ENCODE measurements at regions not wholly inside any gene's neighbourhood (a gene's known extent, or its start where the extent isn't known, plus 50 kb on each side); places are given as distances from the start of the nearest gene placed in this dataset.

DNA sequence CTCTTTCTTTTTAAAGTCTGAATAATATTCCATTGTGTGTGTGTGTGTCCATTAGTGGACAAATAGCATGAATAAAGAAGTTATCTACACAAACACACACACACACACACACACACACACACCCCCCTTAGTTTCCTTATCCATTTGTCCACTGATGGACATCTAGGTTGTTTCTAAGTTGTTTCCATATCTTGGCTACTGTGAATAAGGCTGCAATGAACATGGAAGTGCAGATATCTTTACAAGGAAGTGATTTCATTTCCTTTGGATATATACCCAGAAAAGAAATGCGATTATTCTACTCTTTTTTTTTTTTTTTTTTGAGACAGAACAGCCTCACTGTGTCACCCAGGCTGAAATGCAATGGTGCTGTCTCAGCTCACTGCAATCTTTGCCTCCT is 113.5 kb downstream of the MBL2 start:
- TF ChIP-seq, protein P1, sequence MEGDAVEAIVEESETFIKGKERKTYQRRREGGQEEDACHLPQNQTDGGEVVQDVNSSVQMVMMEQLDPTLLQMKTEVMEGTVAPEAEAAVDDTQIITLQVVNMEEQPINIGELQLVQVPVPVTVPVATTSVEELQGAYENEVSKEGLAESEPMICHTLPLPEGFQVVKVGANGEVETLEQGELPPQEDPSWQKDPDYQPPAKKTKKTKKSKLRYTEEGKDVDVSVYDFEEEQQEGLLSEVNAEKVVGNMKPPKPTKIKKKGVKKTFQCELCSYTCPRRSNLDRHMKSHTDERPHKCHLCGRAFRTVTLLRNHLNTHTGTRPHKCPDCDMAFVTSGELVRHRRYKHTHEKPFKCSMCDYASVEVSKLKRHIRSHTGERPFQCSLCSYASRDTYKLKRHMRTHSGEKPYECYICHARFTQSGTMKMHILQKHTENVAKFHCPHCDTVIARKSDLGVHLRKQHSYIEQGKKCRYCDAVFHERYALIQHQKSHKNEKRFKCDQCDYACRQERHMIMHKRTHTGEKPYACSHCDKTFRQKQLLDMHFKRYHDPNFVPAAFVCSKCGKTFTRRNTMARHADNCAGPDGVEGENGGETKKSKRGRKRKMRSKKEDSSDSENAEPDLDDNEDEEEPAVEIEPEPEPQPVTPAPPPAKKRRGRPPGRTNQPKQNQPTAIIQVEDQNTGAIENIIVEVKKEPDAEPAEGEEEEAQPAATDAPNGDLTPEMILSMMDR (IDR thresholded peaks at IDR 0.05; ENCODE audit: low read depth, low read length) = no peak

DNA sequence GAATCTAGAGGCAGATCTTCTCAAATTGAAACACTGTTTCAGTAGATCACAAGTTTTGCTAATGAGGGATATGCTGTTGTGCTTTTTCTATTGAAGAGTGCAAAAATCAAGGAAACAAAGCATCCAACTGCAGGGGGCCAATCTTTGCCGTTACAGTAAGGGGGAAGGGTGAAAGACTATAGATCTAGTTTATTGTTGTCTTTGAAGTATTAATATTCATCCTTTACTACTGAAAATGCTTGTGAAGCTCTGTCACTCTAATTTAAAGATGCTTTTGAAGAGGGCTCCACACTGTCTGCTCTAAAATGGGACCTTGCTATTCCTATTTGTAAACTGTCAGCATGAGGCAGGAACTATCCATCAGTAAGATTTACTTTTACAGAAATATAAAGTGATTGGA is 110.3 kb downstream of the MBL2 start:
- DNase-seq (ENCODE audit: low read depth, low spot score) = no peak
- no peak overlapping the region for H3K4me3 ChIP-seq (ENCODE audit: low read depth, low read length)
- in situ Hi-C loops (cut with HindIII; ENCODE audit: low sequenced_read_pairs) = no loop called here
- TF ChIP-seq, protein P1 (IDR thresholded peaks at IDR 0.05; ENCODE audit: low read depth, low read length) = no peak

More for the DNA sequence above, 113.5 kb downstream of the MBL2 start:
- H3K4me3 ChIP-seq (ENCODE audit: low read depth, low read length) = no peak overlapping the region
- in situ Hi-C loops (cut with HindIII; ENCODE audit: low sequenced_read_pairs) = no loop called here
- no peak for DNase-seq (ENCODE audit: low read depth, low spot score)

DNA sequence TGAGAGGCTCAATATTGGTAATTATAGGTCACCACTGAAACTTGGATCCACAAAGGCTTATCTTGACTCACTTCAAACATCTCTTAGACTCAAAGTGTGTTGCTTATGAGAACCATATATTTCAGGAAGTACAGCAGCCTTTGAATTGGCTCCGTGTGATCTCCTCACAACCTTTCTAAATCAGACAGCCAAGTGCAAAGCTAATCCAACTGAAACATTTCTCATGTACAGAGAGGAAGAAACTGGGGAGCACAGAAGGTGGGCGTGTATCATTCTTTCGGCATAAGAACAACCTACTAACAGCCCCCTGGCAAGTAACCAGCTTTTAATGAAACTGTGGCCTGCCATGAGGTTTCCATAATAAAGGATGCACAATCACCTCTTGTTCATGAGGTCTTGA is 109.4 kb downstream of the MBL2 start:
- TF ChIP-seq, protein P1 (IDR thresholded peaks at IDR 0.05; ENCODE audit: low read depth, low read length) = no peak
- in situ Hi-C loops (cut with HindIII; ENCODE audit: low sequenced_read_pairs) = no loop called here
- no peak overlapping the region for H3K4me3 ChIP-seq (ENCODE audit: low read depth, low read length)
- no peak for DNase-seq (ENCODE audit: low read depth, low spot score)

DNA sequence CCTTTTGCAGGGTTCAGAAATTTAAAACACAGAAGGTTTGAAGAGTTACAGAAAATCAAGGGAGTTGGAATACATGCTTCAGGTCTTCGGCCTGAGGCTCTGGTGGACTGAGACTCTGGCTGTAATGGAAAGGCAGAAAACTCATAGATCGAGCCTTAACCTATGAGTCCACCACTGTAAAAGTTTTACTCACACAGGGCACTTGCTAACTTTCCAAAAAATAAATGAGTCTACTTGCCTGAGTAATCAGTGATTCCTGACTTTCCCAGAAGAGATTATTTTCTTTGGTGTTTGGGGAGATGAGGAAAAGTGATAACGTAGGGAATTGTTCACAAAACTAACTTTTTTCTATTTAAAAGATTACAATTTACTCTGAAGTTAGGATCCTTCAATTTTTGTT is 108.0 kb downstream of the MBL2 start:
- no peak overlapping the region for H3K4me3 ChIP-seq (ENCODE audit: low read depth, low read length)
- TF ChIP-seq, protein P1 (IDR thresholded peaks at IDR 0.05; ENCODE audit: low read depth, low read length) = no peak
- in situ Hi-C loops (cut with HindIII; ENCODE audit: low sequenced_read_pairs) = no loop called here
- DNase-seq (ENCODE audit: low read depth, low spot score) = no peak

DNA sequence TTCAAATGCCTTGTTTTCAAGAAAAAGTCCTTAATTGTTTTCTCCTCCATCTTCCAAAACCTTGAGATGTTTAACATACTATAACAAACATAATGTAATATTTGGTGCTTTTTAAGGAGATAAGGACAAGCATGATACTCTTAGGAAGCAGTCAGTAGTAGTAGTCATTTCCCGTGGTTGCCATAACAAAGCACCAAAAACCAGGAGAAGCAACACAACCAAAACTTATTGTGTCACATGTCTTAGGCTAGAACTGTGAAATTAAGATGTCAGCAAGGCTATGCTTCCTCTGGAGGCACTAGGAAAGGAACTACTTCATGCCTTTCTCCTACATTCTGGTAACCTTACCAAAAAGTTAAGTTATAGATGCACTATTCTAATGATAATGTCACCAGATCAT is 106.8 kb downstream of the MBL2 start:
- no peak for DNase-seq (ENCODE audit: low read depth, low spot score)
- TF ChIP-seq, protein P1 (IDR thresholded peaks at IDR 0.05; ENCODE audit: low read depth, low read length) = no peak
- in situ Hi-C loops (cut with HindIII; ENCODE audit: low sequenced_read_pairs) = no loop called here
- no peak overlapping the region for H3K4me3 ChIP-seq (ENCODE audit: low read depth, low read length)

DNA sequence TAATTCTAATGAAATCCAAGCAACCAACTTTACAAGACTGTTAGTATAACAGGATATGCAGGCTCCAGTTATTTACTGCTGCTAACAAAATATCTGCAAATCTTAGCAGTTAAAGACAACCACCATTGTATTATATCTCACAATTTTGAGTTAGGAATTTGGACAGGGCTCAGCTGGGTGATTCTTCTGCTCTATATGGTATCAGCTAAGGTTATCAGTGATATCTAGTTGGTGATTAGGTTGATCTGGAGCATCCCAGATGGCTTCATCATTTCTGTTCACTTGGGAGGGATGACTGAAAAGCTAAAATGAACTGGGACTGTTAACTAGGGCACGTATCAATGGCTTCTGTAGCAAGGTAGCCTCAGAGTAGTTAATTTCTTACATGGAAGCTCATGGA is 105.7 kb downstream of the MBL2 start:
- H3K4me3 ChIP-seq (ENCODE audit: low read depth, low read length) = no peak overlapping the region
- no peak for DNase-seq (ENCODE audit: low read depth, low spot score)
- TF ChIP-seq, protein P1 (IDR thresholded peaks at IDR 0.05; ENCODE audit: low read depth, low read length) = no peak
- in situ Hi-C loops (cut with HindIII; ENCODE audit: low sequenced_read_pairs) = no loop called here

DNA sequence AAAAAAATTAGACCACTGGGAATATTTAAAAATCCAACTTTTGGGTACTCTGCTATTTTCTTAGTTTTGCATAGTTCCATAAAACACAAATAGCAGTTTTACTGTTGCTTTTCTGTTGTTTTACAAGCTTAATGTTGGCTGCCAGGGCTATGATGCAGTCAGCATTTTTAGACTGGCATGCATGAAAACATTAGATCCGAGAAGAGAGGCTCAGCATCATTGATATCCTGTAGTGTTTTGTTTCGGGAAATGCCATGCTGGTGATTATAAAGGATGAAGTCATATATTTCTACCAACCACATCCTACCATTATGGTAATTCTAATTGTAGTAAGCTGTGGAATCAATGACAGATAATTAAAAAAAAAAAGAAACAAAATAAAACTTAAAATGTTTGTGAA is 104.6 kb downstream of the MBL2 start:
- in situ Hi-C loops (cut with HindIII; ENCODE audit: low sequenced_read_pairs) = no loop called here
- H3K4me3 ChIP-seq (ENCODE audit: low read depth, low read length) = no peak overlapping the region
- peak; percentile 57 for DNase-seq (ENCODE audit: low read depth, low spot score)
- TF ChIP-seq, protein P1 (IDR thresholded peaks at IDR 0.05; ENCODE audit: low read depth, low read length) = no peak
